ENCODE measurements at regions not wholly inside any gene's neighbourhood (a gene's known extent, or its start where the extent isn't known, plus 50 kb on each side); places are given as distances from the start of the nearest gene placed in this dataset.
"Not testable (repeated sequence)": the region's sequence is repeated elsewhere in the genome, so short reads cannot be mapped to it uniquely, and the experiment has no call there.

DNA sequence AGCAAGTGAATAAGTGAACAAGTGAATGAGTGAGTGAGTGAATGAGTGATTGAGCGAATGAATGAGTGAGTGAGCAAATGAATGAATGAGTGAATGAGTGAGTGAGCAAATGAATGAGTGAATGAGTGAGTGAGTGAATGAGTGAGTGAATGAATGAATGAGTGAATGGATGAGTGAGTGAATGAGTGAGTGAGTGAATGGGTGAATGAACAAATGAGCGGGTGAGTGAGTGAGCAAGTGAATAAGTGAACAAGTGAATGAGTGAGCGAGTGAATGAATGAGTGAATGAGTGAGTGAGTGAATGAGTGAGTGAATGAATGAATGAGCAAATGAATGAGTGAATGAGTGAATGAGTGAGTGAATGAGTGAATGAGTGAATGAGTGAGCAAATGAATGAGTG, 74.0 kb upstream of the LRPAP1 start:
- TF ChIP-seq, protein P1, sequence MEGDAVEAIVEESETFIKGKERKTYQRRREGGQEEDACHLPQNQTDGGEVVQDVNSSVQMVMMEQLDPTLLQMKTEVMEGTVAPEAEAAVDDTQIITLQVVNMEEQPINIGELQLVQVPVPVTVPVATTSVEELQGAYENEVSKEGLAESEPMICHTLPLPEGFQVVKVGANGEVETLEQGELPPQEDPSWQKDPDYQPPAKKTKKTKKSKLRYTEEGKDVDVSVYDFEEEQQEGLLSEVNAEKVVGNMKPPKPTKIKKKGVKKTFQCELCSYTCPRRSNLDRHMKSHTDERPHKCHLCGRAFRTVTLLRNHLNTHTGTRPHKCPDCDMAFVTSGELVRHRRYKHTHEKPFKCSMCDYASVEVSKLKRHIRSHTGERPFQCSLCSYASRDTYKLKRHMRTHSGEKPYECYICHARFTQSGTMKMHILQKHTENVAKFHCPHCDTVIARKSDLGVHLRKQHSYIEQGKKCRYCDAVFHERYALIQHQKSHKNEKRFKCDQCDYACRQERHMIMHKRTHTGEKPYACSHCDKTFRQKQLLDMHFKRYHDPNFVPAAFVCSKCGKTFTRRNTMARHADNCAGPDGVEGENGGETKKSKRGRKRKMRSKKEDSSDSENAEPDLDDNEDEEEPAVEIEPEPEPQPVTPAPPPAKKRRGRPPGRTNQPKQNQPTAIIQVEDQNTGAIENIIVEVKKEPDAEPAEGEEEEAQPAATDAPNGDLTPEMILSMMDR (IDR thresholded peaks at IDR 0.05): not testable (repeated sequence)
- not testable (repeated sequence) for TF ChIP-seq POLR2A (IDR thresholded peaks at IDR 0.05)

Measured in gastroesophageal sphincter (tissue), 3 donors.